Omental fat pad (tissue), 3 donors: ENCODE measurements at regions not wholly inside any gene's neighbourhood (a gene's known extent, or its start where the extent isn't known, plus 50 kb on each side); places are given as distances from the start of the nearest gene placed in this dataset.

Experiments used
- ATAC-seq: fragments of 150-250 bp; one replicate; pipeline ENCODE4 v1.9.1; 2016; ENCODE audit warnings: mild to moderate bottlenecking, moderate library complexity; ENCODE audit not compliant: low FRiP score
- DNase-seq: peaks from one replicate; pipeline ENCODE4 v3.0.0-alpha.2; 2019; ENCODE audit warnings: low spot score
- CTCF ChIP-seq, 3 donors: fragments of 450-650 bp; IDR thresholded peaks; one replicate each; pipeline ENCODE4 v1.5.1; 2016 to 2017; ENCODE audit warnings: antibody characterized with exemption in 3 of 3, mild to moderate bottlenecking in 3 of 3, moderate library complexity in 2 of 3

- TF ChIP-seq CTCF (IDR thresholded peaks at IDR 0.05): no peak
- DNase-seq (no peak), ATAC-seq (no peak)
These were observed 209.9 kb downstream of the COL4A1 start for GRCh38 chr13:110097013-110097412.

GRCh38 chr13:110092831-110093247 is 214.1 kb downstream of the COL4A1 start:
- ATAC-seq: no peak
- DNase-seq: no peak
- no peak for TF ChIP-seq CTCF (IDR thresholded peaks at IDR 0.05)

- no peak for ATAC-seq
- no peak for DNase-seq
- TF ChIP-seq CTCF (IDR thresholded peaks at IDR 0.05): no peak
These were observed 217.1 kb downstream of the COL4A1 start for GRCh38 chr13:110089815-110090214.

GRCh38 chr13:110089100-110089499 is 217.9 kb downstream of the COL4A1 start:
- TF ChIP-seq CTCF (IDR thresholded peaks at IDR 0.05): no peak
- ATAC-seq (no peak), DNase-seq (no peak)

- no peak for TF ChIP-seq CTCF (IDR thresholded peaks at IDR 0.05)
- ATAC-seq (no peak), DNase-seq (no peak)
These were observed 233.0 kb downstream of the COL4A1 start for GRCh38 chr13:110073982-110074381.

- no peak for TF ChIP-seq CTCF (IDR thresholded peaks at IDR 0.05)
- DNase-seq (no peak), ATAC-seq (no peak)
These were observed 236.3 kb downstream of the COL4A1 start for GRCh38 chr13:110070511-110071120.

- no peak for DNase-seq
- no peak for ATAC-seq
These were observed 236.9 kb downstream of the COL4A1 start for GRCh38 chr13:110070046-110070445.

More at GRCh38 chr13:110070046-110070445, 236.9 kb downstream of the COL4A1 start:
- no peak for TF ChIP-seq CTCF (IDR thresholded peaks at IDR 0.05)
